WERI-Rb-1 (cell line): ENCODE measurements at regions not wholly inside any gene's neighbourhood (a gene's known extent, or its start where the extent isn't known, plus 50 kb on each side); places are given as distances from the start of the nearest gene placed in this dataset.
A peak's percentile ranks its signal among the peaks of the same experiment; 100 is the strongest.

ENCODE experiments used
- DNase-seq: peaks from one replicate; pipeline ENCODE4 v3.0.0-alpha.2; 2020
- H3K27ac ChIP-seq: fragments of 250-450 bp; sonication (Bioruptor Pico); 2 replicates; pipeline ENCODE4 v1.5.1; 2020; ENCODE audit warnings: mild to moderate bottlenecking, moderate library complexity
- H3K27me3 ChIP-seq: fragments of 250-450 bp; sonication (Bioruptor Pico); 2 replicates; pipeline ENCODE4 v1.5.1; 2021; ENCODE audit warnings: mild to moderate bottlenecking, low read depth, moderate library complexity; ENCODE audit not compliant: insufficient read depth, severe bottlenecking
- H3K36me3 ChIP-seq: fragments of 250-450 bp; sonication (Bioruptor Pico); 2 replicates; pipeline ENCODE4 v1.5.1; 2020; ENCODE audit warnings: mild to moderate bottlenecking, moderate library complexity
- H3K4me3 ChIP-seq: 2 replicates; pipeline ENCODE4 v1.5.1; 2011; ENCODE audit warnings: low read depth, mild to moderate bottlenecking, control low read depth, low read length
- H3K9me3 ChIP-seq: fragments of 250-450 bp; sonication (Bioruptor Pico); 2 replicates; pipeline ENCODE4 v1.5.1; 2021; ENCODE audit warnings: mild to moderate bottlenecking, moderate library complexity; ENCODE audit not compliant: severe bottlenecking
- CTCF ChIP-seq: IDR thresholded peaks from 2 replicates; pipeline ENCODE4 v1.5.1; 2011; ENCODE audit warnings: low read depth, mild to moderate bottlenecking, control low read depth, inconsistent platforms, low read length

- Histone ChIP-seq H3K27me3 (no peaks in the 10 kb centered on the region), H3K27ac (peak overlapping the region; percentile 85), H3K36me3 (no peaks in the 10 kb centered on the region), H3K4me3 (no peak overlapping the region), H3K9me3 (no peaks in the 10 kb centered on the region)
- no peak for DNase-seq
- no peak for TF ChIP-seq CTCF
Measured at GRCh38 chr12:75836533-75836932, 195.0 kb downstream of the PHLDA1 start.

GRCh38 chr12:75834591-75834990, 197.0 kb downstream of the PHLDA1 start:
- H3K4me3 ChIP-seq = no peak overlapping the region
- TF ChIP-seq CTCF = no peak
- H3K27me3 ChIP-seq = no peaks in the 10 kb centered on the region
- no peak for DNase-seq
- no peak overlapping the region; the same call in 1 of the 2 replicates for H3K27ac ChIP-seq
- no peaks in the 10 kb centered on the region for H3K9me3 ChIP-seq
- H3K36me3 ChIP-seq = no peaks in the 10 kb centered on the region

- no peaks in the 10 kb centered on the region for H3K27me3 ChIP-seq
- no peaks in the 10 kb centered on the region for H3K36me3 ChIP-seq
- H3K4me3 ChIP-seq = no peak overlapping the region
- H3K9me3 ChIP-seq = no peaks in the 10 kb centered on the region
- TF ChIP-seq CTCF = no peak
- no peak for DNase-seq
- H3K27ac ChIP-seq = no peak overlapping the region
Measured at GRCh38 chr12:75833268-75833667, 198.3 kb downstream of the PHLDA1 start.

DNA sequence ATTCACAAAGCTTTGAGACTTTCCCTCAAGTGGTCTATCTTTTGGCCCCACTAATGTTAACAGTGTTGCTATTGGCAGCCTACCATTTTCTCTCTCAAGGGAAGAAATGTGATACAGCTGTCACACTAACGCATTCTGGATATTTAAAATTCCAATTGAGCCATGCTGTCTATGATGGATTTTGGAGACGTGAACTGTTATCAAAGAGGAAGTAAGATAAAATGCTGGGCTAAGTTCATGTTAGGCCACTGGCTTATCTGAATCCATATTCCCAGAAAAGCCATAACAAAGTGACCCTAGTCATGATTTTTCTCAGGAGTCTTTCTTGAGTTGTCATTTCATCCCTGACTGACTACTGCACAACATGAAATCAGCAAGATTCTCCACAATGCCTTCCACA, 200.2 kb downstream of the PHLDA1 start:
- H3K36me3 ChIP-seq = no peaks in the 10 kb centered on the region
- H3K9me3 ChIP-seq = no peaks in the 10 kb centered on the region
- TF ChIP-seq CTCF = no peak
- no peaks in the 10 kb centered on the region for H3K27me3 ChIP-seq
- DNase-seq = no peak
- H3K4me3 ChIP-seq = no peak overlapping the region
- H3K27ac ChIP-seq = no peak overlapping the region

GRCh38 chr12:75827061-75827460, 204.5 kb downstream of the PHLDA1 start:
- no peaks in the 10 kb centered on the region for H3K36me3 ChIP-seq
- H3K27ac ChIP-seq = no peak overlapping the region
- H3K9me3 ChIP-seq = no peaks in the 10 kb centered on the region
- no peak overlapping the region for H3K4me3 ChIP-seq
- no peak for TF ChIP-seq CTCF
- H3K27me3 ChIP-seq = no peaks in the 10 kb centered on the region
- no peak for DNase-seq

- Histone ChIP-seq H3K27me3 (no peaks in the 10 kb centered on the region), H3K4me3 (no peak overlapping the region), H3K27ac (no peak overlapping the region), H3K9me3 (no peaks in the 10 kb centered on the region), H3K36me3 (no peaks in the 10 kb centered on the region)
- no peak for DNase-seq
- no peak for TF ChIP-seq CTCF
Measured at GRCh38 chr12:75825686-75826085, 205.9 kb downstream of the PHLDA1 start.
